ENCODE measurements at regions not wholly inside any gene's neighbourhood (a gene's known extent, or its start where the extent isn't known, plus 50 kb on each side); places are given as distances from the start of the nearest gene placed in this dataset.
"Not testable (repeated sequence)": the region's sequence is repeated elsewhere in the genome, so short reads cannot be mapped to it uniquely, and the experiment has no call there.

GRCh38 chr11:13614918-13615317, 53.5 kb upstream of the FAR1 start:
- not testable (repeated sequence) for H3K4me1 Mint-ChIP-seq (ENCODE audit: low read depth); H3K27ac Mint-ChIP-seq; DNase-seq; H3K4me3 Mint-ChIP-seq; H3K36me3 Mint-ChIP-seq (ENCODE audit: low read depth); H3K27me3 Mint-ChIP-seq (ENCODE audit: insufficient read depth)
- peaks cover 13% of the 10 kb centered on the region for H3K9me3 Mint-ChIP-seq

GRCh38 chr11:13608656-13609055, 59.8 kb upstream of the FAR1 start:
- no peak overlapping the region for H3K4me3 Mint-ChIP-seq
- no peak overlapping the region for H3K27ac Mint-ChIP-seq
- no peaks in the 10 kb centered on the region for H3K27me3 Mint-ChIP-seq (ENCODE audit: insufficient read depth)
- no peak for TF ChIP-seq CTCF (IDR thresholded peaks at IDR 0.05)
- DNase-seq: no peak
- no peaks in the 10 kb centered on the region for H3K36me3 Mint-ChIP-seq (ENCODE audit: low read depth)
- H3K9me3 Mint-ChIP-seq: no peaks in the 10 kb centered on the region
- no peaks in the 10 kb centered on the region for H3K4me1 Mint-ChIP-seq (ENCODE audit: low read depth)

- TF ChIP-seq CTCF (IDR thresholded peaks at IDR 0.05): no peak
- no peak for DNase-seq
- no peaks in the 10 kb centered on the region for H3K9me3 Mint-ChIP-seq
- no peaks in the 10 kb centered on the region for H3K4me1 Mint-ChIP-seq (ENCODE audit: low read depth)
- H3K27ac Mint-ChIP-seq: no peak overlapping the region
- H3K4me3 Mint-ChIP-seq: no peak overlapping the region
- H3K27me3 Mint-ChIP-seq (ENCODE audit: insufficient read depth): no peaks in the 10 kb centered on the region
- H3K36me3 Mint-ChIP-seq (ENCODE audit: low read depth): no peaks in the 10 kb centered on the region
Observed at GRCh38 chr11:13606701-13607100, 61.8 kb upstream of the FAR1 start.

- Mint-ChIP-seq H3K27ac (no peak overlapping the region), H3K4me3 (no peak overlapping the region), H3K27me3 (ENCODE audit: insufficient read depth) (peaks cover 1% of the 10 kb centered on the region; the same call in 1 of the 2 replicates), H3K9me3 (no peaks in the 10 kb centered on the region), H3K36me3 (ENCODE audit: low read depth) (no peaks in the 10 kb centered on the region), H3K4me1 (ENCODE audit: low read depth) (no peaks in the 10 kb centered on the region)
- DNase-seq: no peak
- no peak for TF ChIP-seq CTCF (IDR thresholded peaks at IDR 0.05)
Observed at GRCh38 chr11:13603661-13604060, 64.8 kb upstream of the FAR1 start.

- no peak; the same call in 1 of the 2 replicates for TF ChIP-seq CTCF (IDR thresholded peaks at IDR 0.05)
- Mint-ChIP-seq H3K27me3 (ENCODE audit: insufficient read depth) (peaks cover 5% of the 10 kb centered on the region; the same call in 1 of the 2 replicates), H3K9me3 (no peaks in the 10 kb centered on the region), H3K36me3 (ENCODE audit: low read depth) (no peaks in the 10 kb centered on the region), H3K4me1 (ENCODE audit: low read depth) (no peaks in the 10 kb centered on the region), H3K4me3 (no peak overlapping the region), H3K27ac (no peak overlapping the region)
- no peak for DNase-seq
Observed at GRCh38 chr11:13602844-13603243, 65.6 kb upstream of the FAR1 start.

- H3K4me1 Mint-ChIP-seq (ENCODE audit: low read depth): peaks cover 41% of the 10 kb centered on the region
- no peak for TF ChIP-seq CTCF (IDR thresholded peaks at IDR 0.05)
- no peak for DNase-seq
- no peaks in the 10 kb centered on the region for H3K9me3 Mint-ChIP-seq
- no peak overlapping the region for H3K4me3 Mint-ChIP-seq
- H3K27ac Mint-ChIP-seq: no peak overlapping the region
- peaks cover 5% of the 10 kb centered on the region; the same call in 1 of the 2 replicates for H3K27me3 Mint-ChIP-seq (ENCODE audit: insufficient read depth)
- no peaks in the 10 kb centered on the region for H3K36me3 Mint-ChIP-seq (ENCODE audit: low read depth)
Observed at GRCh38 chr11:13596611-13597326, 71.7 kb upstream of the FAR1 start.

Data from HFFc6 (cell line).